ENCODE measurements at regions not wholly inside any gene's neighbourhood (a gene's known extent, or its start where the extent isn't known, plus 50 kb on each side); places are given as distances from the start of the nearest gene placed in this dataset.

GRCh38 chr13:22112956-22113745 lies 442.3 kb downstream of the FGF9 start:
- TF ChIP-seq CTCF (IDR thresholded peaks at IDR 0.05) (no peak), POLR2A (IDR thresholded peaks at IDR 0.05) (no peak), EP300 (IDR thresholded peaks at IDR 0.05) (no peak), POLR2AphosphoS5 (IDR thresholded peaks at IDR 0.05) (no peak)

Data from gastroesophageal sphincter (tissue), 3 donors.